AG09309 (cell line): ENCODE measurements at regions not wholly inside any gene's neighbourhood (a gene's known extent, or its start where the extent isn't known, plus 50 kb on each side); places are given as distances from the start of the nearest gene placed in this dataset.

Source experiments
- DNase-seq: peaks from one replicate; pipeline ENCODE4 v3.0.0-alpha.2; 2010; ENCODE audit warnings: low read depth
- H3K4me3 ChIP-seq: 2 replicates; pipeline ENCODE4 v1.5.1; 2011; ENCODE audit warnings: mild to moderate bottlenecking, low read depth, low read length, moderate library complexity; ENCODE audit not compliant: control insufficient read depth
- CTCF ChIP-seq: IDR thresholded peaks from 2 replicates; pipeline ENCODE4 v1.5.1; 2011; ENCODE audit warnings: mild to moderate bottlenecking, low read depth, low read length, inconsistent platforms; ENCODE audit not compliant: insufficient read depth, control insufficient read depth; ENCODE audit errors: missing control alignments

GRCh38 chr2:19839438-19839837 is 62.3 kb downstream of the TTC32 start:
- no peak for TF ChIP-seq CTCF
- DNase-seq, result no peak

GRCh38 chr2:19838616-19839015 is 63.2 kb downstream of the TTC32 start:
- H3K4me3 ChIP-seq, result no peak overlapping the region
- no peak for TF ChIP-seq CTCF
- no peak for DNase-seq

More at GRCh38 chr2:19839438-19839837, 62.3 kb downstream of the TTC32 start:
- no peak overlapping the region for H3K4me3 ChIP-seq

DNA sequence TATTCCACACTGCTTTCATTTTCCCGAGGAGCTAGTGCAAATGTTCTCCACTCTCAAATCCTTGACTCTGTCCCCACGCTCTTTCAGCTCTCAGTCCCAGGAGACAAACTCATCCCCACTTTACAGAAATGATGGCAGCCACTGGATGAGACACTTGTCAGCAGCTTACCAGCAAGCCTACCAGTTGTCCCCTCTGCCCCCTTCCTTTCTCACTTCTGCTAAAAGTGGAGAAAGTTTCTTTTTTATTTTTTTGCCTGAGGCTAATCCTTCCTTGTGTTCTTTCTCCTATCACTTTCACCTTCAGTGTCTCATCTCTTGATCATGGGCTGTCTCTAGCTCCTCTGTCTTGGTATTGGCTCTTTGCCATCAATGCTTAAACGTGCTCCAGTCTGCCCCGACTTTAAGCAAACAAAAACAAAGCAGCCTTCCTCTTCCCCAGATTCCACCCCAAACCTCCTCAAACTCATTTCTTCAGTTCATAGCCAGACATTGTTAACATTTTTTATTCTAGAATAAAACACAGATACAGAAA is 64.5 kb downstream of the TTC32 start:
- no peak overlapping the region for H3K4me3 ChIP-seq
- no peak for TF ChIP-seq CTCF
- DNase-seq, result no peak

- no peak overlapping the region for H3K4me3 ChIP-seq
- DNase-seq, result no peak
- no peak for TF ChIP-seq CTCF
These were observed 66.0 kb downstream of the TTC32 start for GRCh38 chr2:19835781-19836281.

- no peak overlapping the region for H3K4me3 ChIP-seq
- no peak for TF ChIP-seq CTCF
These were observed 67.8 kb downstream of the TTC32 start for GRCh38 chr2:19833978-19834377.

GRCh38 chr2:19829672-19830071 is 72.1 kb downstream of the TTC32 start:
- H3K4me3 ChIP-seq, result no peak overlapping the region
- DNase-seq, result no peak
- no peak for TF ChIP-seq CTCF

More at GRCh38 chr2:19833978-19834377, 67.8 kb downstream of the TTC32 start:
- DNase-seq, result no peak

DNA sequence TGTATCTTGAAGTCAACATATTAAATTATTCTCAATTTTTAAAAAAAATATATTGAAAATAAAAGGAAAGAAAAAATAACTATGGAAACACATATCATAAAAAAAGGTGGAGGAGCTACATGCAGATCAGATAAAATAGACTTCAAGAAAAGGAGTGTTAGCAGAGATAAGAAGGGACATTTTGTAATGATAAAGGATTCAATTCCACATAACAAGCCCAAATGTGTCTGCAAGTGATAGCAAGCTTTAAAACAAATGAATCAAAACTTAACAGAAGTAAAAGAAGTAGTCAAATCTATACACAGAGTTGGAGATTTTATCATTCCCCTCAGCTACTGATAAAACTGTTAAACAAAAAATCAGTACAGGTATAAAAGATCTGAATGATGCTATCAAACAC is 74.9 kb downstream of the TTC32 start:
- no peak for DNase-seq
- TF ChIP-seq CTCF, result no peak
- H3K4me3 ChIP-seq, result no peak overlapping the region
